WTC11 (cell line): ENCODE measurements at regions not wholly inside any gene's neighbourhood (a gene's known extent, or its start where the extent isn't known, plus 50 kb on each side); places are given as distances from the start of the nearest gene placed in this dataset.
"Not testable (repeated sequence)": the region's sequence is repeated elsewhere in the genome, so short reads cannot be mapped to it uniquely, and the experiment has no call there.

Source experiments
- ATAC-seq: fragments of 200-7000 bp; cut with Tn5 transposase; 2 replicates; pipeline ENCODE4 v1.10.0; 2021; ENCODE audit warnings: mild to moderate bottlenecking, moderate library complexity
- CTCF ChIA-PET: fragments of 300-600 bp; sonication (Branson Sonifier 250); formaldehyde crosslinking; loops from one replicate; lab custom pipeline; 2021; ENCODE audit warnings: antibody characterized with exemption; lab: Charles Lee
- POLR2A ChIA-PET: fragments of 350-600 bp; sonication (Branson Sonifier 250); formaldehyde crosslinking; loops from one replicate; lab custom pipeline; 2021; ENCODE audit warnings: antibody characterized with exemption; lab: Charles Lee
- DNase-seq: peaks from one replicate; pipeline ENCODE4 v3.0.0; 2021; ENCODE audit warnings: low spot score
- H3K27ac Mint-ChIP-seq: 2 replicates; pipeline ENCODE4 v1.8.0; 2021; ENCODE audit warnings: mixed read lengths
- H3K27me3 Mint-ChIP-seq: 2 replicates; pipeline ENCODE4 v1.8.0; 2021; ENCODE audit warnings: low read depth, mild to moderate bottlenecking, moderate library complexity, mixed read lengths
- H3K36me3 Mint-ChIP-seq: 2 replicates; pipeline ENCODE4 v1.8.0; 2021; ENCODE audit warnings: mixed read lengths
- H3K4me1 Mint-ChIP-seq: 2 replicates; pipeline ENCODE4 v1.8.0; 2022; ENCODE audit warnings: mixed read lengths
- H3K4me3 Mint-ChIP-seq: 2 replicates; pipeline ENCODE4 v1.8.0; 2021; ENCODE audit warnings: mild to moderate bottlenecking, moderate library complexity, mixed read lengths
- H3K9me3 Mint-ChIP-seq: 2 replicates; pipeline ENCODE4 v1.8.0; 2021; ENCODE audit warnings: mixed read lengths
- CREB1 ChIP-seq: sonication (generic); formaldehyde crosslinking; IDR thresholded peaks from 2 replicates; pipeline ENCODE4 v1.8.0; 2023; ENCODE audit warnings: mild to moderate bottlenecking, missing genetic modification reagents
- MYBL2 ChIP-seq: sonication (generic); formaldehyde crosslinking; IDR thresholded peaks from 2 replicates; pipeline ENCODE4 v1.8.1; 2023; ENCODE audit warnings: mild to moderate bottlenecking, moderate library complexity, missing genetic modification reagents
- TF ChIP-seq, protein P1 (sequence below): sonication (generic); formaldehyde crosslinking; IDR thresholded peaks from 2 replicates; pipeline ENCODE4 v1.8.1; 2023; ENCODE audit warnings: mild to moderate bottlenecking, missing genetic modification reagents, borderline replicate concordance
- TF ChIP-seq, protein P2 (sequence below): fragments of 250-450 bp; sonication (Bioruptor Pico); IDR thresholded peaks from 2 replicates; pipeline ENCODE4 v1.9.0; 2021; ENCODE audit warnings: mild to moderate bottlenecking

DNA sequence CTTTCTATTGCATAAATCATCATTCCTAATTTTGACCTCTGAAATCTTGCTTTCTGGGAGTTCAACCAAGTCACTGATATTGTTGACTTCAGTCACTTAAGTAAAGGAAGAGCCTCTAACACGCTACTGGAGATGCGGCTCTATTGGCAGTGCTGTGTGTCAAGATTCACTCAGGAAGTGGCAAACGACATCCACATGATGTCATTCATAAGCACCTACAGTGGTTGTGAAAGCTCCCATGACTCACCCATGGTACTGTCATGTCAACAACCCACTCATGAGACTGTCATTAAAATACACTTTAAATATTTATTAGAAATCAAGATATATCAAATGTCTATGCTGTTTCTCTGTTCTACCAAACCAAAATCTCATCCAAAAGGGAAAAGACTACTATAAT is 52.5 kb upstream of the LHFPL3 start:
- no peak for DNase-seq
- CTCF ChIA-PET: interaction anchor here (1.2 kb wide), 1 partner anchor 8 kb away, joined by 3 read pairs; no protein-coding TSS in a partner anchor
- H3K9me3 Mint-ChIP-seq: peaks cover 56% of the 10 kb centered on the region
- no peak for ATAC-seq
- no peak for TF ChIP-seq MYBL2
- TF ChIP-seq CREB1 (CRISPR knock-in tag): no peak
- TF ChIP-seq, protein P1, sequence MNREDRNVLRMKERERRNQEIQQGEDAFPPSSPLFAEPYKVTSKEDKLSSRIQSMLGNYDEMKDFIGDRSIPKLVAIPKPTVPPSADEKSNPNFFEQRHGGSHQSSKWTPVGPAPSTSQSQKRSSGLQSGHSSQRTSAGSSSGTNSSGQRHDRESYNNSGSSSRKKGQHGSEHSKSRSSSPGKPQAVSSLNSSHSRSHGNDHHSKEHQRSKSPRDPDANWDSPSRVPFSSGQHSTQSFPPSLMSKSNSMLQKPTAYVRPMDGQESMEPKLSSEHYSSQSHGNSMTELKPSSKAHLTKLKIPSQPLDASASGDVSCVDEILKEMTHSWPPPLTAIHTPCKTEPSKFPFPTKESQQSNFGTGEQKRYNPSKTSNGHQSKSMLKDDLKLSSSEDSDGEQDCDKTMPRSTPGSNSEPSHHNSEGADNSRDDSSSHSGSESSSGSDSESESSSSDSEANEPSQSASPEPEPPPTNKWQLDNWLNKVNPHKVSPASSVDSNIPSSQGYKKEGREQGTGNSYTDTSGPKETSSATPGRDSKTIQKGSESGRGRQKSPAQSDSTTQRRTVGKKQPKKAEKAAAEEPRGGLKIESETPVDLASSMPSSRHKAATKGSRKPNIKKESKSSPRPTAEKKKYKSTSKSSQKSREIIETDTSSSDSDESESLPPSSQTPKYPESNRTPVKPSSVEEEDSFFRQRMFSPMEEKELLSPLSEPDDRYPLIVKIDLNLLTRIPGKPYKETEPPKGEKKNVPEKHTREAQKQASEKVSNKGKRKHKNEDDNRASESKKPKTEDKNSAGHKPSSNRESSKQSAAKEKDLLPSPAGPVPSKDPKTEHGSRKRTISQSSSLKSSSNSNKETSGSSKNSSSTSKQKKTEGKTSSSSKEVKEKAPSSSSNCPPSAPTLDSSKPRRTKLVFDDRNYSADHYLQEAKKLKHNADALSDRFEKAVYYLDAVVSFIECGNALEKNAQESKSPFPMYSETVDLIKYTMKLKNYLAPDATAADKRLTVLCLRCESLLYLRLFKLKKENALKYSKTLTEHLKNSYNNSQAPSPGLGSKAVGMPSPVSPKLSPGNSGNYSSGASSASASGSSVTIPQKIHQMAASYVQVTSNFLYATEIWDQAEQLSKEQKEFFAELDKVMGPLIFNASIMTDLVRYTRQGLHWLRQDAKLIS (CRISPR knock-in tag): no peak
- TF ChIP-seq, protein P2, sequence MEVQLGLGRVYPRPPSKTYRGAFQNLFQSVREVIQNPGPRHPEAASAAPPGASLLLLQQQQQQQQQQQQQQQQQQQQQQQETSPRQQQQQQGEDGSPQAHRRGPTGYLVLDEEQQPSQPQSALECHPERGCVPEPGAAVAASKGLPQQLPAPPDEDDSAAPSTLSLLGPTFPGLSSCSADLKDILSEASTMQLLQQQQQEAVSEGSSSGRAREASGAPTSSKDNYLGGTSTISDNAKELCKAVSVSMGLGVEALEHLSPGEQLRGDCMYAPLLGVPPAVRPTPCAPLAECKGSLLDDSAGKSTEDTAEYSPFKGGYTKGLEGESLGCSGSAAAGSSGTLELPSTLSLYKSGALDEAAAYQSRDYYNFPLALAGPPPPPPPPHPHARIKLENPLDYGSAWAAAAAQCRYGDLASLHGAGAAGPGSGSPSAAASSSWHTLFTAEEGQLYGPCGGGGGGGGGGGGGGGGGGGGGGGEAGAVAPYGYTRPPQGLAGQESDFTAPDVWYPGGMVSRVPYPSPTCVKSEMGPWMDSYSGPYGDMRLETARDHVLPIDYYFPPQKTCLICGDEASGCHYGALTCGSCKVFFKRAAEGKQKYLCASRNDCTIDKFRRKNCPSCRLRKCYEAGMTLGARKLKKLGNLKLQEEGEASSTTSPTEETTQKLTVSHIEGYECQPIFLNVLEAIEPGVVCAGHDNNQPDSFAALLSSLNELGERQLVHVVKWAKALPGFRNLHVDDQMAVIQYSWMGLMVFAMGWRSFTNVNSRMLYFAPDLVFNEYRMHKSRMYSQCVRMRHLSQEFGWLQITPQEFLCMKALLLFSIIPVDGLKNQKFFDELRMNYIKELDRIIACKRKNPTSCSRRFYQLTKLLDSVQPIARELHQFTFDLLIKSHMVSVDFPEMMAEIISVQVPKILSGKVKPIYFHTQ (CRISPR knock-in tag): no peak
- peaks cover 4% of the 10 kb centered on the region for H3K27me3 Mint-ChIP-seq
- peaks cover 31% of the 10 kb centered on the region for H3K36me3 Mint-ChIP-seq
- no peaks in the 10 kb centered on the region for H3K4me1 Mint-ChIP-seq
- H3K4me3 Mint-ChIP-seq: no peak overlapping the region
- no peak overlapping the region for H3K27ac Mint-ChIP-seq
- POLR2A ChIA-PET: no interaction called here

DNA sequence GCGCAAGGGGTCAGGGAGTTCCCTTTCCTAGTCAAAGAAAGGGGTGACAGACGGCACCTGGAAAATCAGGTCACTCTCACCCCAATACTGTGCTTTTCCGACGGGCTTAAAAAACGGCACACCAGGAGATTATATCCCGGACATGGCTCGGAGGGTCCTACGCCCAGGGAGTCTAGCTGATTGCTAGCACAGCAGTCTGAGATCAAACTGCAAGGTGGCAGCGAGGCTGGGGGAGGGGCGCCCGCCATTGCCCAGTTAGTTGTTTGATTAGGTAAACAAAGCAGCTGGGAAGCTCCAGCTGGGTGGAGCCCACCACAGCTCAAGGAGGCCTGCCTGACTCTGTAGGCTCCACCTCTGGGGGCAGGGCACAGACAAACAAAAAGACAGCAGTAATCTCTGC is 51.7 kb upstream of the LHFPL3 start:
- ATAC-seq, H3K4me3 Mint-ChIP-seq, H3K27me3 Mint-ChIP-seq, H3K27ac Mint-ChIP-seq, DNase-seq, H3K4me1 Mint-ChIP-seq, POLR2A ChIA-PET: not testable (repeated sequence)
- CTCF ChIA-PET: interaction anchor here (1.2 kb wide), 1 partner anchor 9 kb away, joined by 3 read pairs; no protein-coding TSS in a partner anchor
- H3K9me3 Mint-ChIP-seq: peaks cover 58% of the 10 kb centered on the region
- peaks cover 31% of the 10 kb centered on the region for H3K36me3 Mint-ChIP-seq
